ENCODE measurements at regions not wholly inside any gene's neighbourhood (a gene's known extent, or its start where the extent isn't known, plus 50 kb on each side); places are given as distances from the start of the nearest gene placed in this dataset.

DNA sequence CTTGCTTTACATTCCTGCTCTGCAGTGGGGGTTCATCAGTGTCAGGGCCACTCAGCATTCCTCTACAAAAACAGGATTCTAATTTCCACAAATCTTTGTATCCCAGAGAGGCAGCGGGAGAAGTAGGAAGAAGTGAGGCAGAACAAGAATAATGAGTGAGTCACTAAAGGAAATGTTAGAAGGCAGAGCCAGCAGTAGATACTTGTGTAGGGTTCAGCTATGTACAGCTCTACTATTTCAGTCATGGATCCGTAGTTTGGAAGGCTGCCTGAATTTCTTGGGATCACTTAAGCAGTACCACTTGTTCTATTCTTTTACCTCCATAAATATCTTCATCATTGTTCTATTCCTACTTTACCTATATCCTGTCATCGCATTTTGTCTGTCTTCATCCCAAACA lies 246.3 kb upstream of the TLE4 start:
- no peaks in the 10 kb centered on the region for H3K36me3 ChIP-seq
- no peak for DNase-seq
- no peaks in the 10 kb centered on the region for H3K9me3 ChIP-seq
- H3K27me3 ChIP-seq = no peaks in the 10 kb centered on the region
- no peak overlapping the region for H3K27ac ChIP-seq
- TF ChIP-seq CTCF (IDR thresholded peaks at IDR 0.05) = no peak
- H3K4me1 ChIP-seq = no peaks in the 10 kb centered on the region
- no peak overlapping the region for H3K4me3 ChIP-seq
- intact Hi-C loops (cut with DNase I; ENCODE audit: low total_unique reads) = no loop called here

GRCh38 chr9:79329861-79330260 lies 241.9 kb upstream of the TLE4 start:
- intact Hi-C loops (cut with DNase I; ENCODE audit: low total_unique reads) = no loop called here
- Histone ChIP-seq H3K36me3 (no peaks in the 10 kb centered on the region), H3K27me3 (no peaks in the 10 kb centered on the region), H3K4me3 (no peak overlapping the region), H3K9me3 (no peaks in the 10 kb centered on the region), H3K4me1 (no peaks in the 10 kb centered on the region), H3K27ac (no peak overlapping the region)
- DNase-seq = no peak
- no peak for TF ChIP-seq CTCF (IDR thresholded peaks at IDR 0.05)

DNA sequence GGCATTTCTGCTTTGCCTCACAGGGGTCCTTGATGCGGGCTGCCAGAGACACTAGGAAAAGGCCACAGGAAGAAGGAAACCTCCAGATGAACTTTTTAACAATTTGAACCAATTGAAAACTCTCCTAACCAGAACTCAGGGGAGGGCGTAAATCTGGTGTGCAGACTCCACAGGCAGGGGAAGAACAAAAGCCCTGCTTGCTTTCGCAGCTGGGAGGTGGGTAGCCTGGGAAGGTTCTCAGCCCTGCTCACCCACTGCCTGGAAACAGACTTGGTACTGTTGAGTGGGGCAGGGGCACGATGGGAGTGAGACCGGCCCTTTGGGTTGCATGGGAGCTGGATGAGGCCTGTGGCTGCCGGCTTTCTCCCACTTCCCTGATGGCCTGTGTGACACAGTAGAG lies 237.8 kb upstream of the TLE4 start:
- no peak for TF ChIP-seq CTCF (IDR thresholded peaks at IDR 0.05)
- Histone ChIP-seq H3K27ac (no peak overlapping the region), H3K9me3 (peaks cover 0 to 10% (median 10%) of the 10 kb centered on the region in 3 donors), H3K4me3 (no peak overlapping the region), H3K27me3 (no peaks in the 10 kb centered on the region), H3K36me3 (no peaks in the 10 kb centered on the region), H3K4me1 (no peaks in the 10 kb centered on the region)
- intact Hi-C loops (cut with DNase I; ENCODE audit: low total_unique reads) = no loop called here
- DNase-seq = no peak

DNA sequence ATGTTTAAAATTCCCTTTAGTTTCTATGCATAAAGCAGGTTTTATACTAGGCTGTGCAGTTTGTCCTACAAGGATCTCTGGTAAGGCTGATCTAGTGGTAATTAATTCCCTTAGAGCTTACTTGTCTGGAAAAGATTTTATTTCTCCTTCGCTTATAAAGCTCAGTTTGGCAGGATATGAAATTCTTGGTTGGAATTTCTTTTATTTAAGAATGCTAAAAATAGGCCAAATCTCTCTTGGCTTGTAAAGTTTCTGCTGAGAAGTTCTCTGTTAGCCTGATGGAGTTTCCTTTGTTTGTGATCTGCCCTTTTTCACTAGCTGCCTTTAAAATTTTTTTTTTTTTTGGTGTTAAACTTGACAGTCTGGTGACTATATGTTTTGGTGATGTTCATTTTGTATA lies 237.1 kb upstream of the TLE4 start:
- H3K4me1 ChIP-seq = no peaks in the 10 kb centered on the region
- H3K9me3 ChIP-seq = peaks cover 0 to 10% (median 10%) of the 10 kb centered on the region in 3 donors
- H3K27me3 ChIP-seq = no peaks in the 10 kb centered on the region
- H3K4me3 ChIP-seq = no peak overlapping the region
- no peak for TF ChIP-seq CTCF (IDR thresholded peaks at IDR 0.05)
- intact Hi-C loops (cut with DNase I; ENCODE audit: low total_unique reads) = no loop called here
- H3K27ac ChIP-seq = no peak overlapping the region
- DNase-seq = no peak
- no peaks in the 10 kb centered on the region for H3K36me3 ChIP-seq

GRCh38 chr9:79335987-79336386 lies 235.8 kb upstream of the TLE4 start:
- H3K4me3 ChIP-seq = no peak overlapping the region
- intact Hi-C loops (cut with DNase I; ENCODE audit: low total_unique reads) = no loop called here
- H3K9me3 ChIP-seq = peaks cover 0 to 10% (median 10%) of the 10 kb centered on the region in 3 donors
- no peaks in the 10 kb centered on the region for H3K27me3 ChIP-seq
- no peak overlapping the region for H3K27ac ChIP-seq
- H3K36me3 ChIP-seq = no peaks in the 10 kb centered on the region
- no peak for TF ChIP-seq CTCF (IDR thresholded peaks at IDR 0.05)
- DNase-seq = no peak
- H3K4me1 ChIP-seq = no peaks in the 10 kb centered on the region

DNA sequence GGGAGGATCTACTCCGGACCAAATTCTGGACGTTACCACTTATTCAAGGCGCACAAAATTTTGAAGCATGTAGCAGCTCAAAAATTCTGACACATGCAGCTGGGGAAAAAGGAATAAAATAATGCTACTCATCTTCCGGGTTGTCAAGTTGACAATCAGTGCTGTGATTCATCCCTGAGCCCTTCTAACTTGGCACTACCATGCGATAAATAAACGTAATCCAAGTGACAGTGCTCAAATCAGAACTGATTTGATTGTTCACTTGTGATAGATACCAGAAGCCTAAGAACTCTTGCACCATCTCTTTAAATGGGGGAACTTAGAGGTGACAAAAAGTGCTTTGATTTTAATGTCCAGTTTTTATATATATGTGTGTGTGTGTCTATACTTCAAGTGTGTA lies 230.2 kb upstream of the TLE4 start:
- H3K4me1 ChIP-seq = no peaks in the 10 kb centered on the region
- H3K27ac ChIP-seq = no peak overlapping the region
- H3K9me3 ChIP-seq = peaks cover 0 to 4% (median 2%) of the 10 kb centered on the region in 3 donors
- no peaks in the 10 kb centered on the region for H3K27me3 ChIP-seq
- H3K36me3 ChIP-seq = no peaks in the 10 kb centered on the region
- no peak overlapping the region for H3K4me3 ChIP-seq
- intact Hi-C loops (cut with DNase I; ENCODE audit: low total_unique reads) = no loop called here
- TF ChIP-seq CTCF (IDR thresholded peaks at IDR 0.05) = no peak
- no peak for DNase-seq
